ENCODE measurements at regions not wholly inside any gene's neighbourhood (a gene's known extent, or its start where the extent isn't known, plus 50 kb on each side); places are given as distances from the start of the nearest gene placed in this dataset.
"Not testable (repeated sequence)": the region's sequence is repeated elsewhere in the genome, so short reads cannot be mapped to it uniquely, and the experiment has no call there.

- not testable (repeated sequence) for DNase-seq (ENCODE audit: low read depth in 2 of 2)
Measured at GRCh38 chr6:86872810-86873209, 64.5 kb upstream of the HTR1E start.

GRCh38 chr6:86871681-86872080 is 65.6 kb upstream of the HTR1E start:
- DNase-seq (ENCODE audit: low read depth in 2 of 2) = no peak

DNA sequence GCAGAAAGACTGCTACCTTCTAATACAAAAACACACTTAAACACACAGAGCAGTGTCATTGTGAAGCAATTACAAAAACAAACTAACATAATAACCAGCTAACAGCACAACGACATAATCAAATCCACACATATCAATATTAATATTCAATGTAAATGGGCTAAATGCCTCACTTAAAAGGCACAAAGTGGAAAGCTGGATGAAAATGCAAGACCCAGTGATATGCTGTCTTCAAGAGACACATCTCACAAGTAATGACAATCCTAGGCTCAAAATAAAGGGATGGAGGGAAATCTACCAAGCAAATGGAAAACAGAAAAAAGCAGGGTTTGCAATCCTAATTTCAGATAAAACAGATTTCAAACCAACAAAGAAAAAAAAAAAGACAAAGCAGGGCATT is 67.8 kb upstream of the HTR1E start:
- no peak for DNase-seq (ENCODE audit: low read depth in 2 of 2)

DNA sequence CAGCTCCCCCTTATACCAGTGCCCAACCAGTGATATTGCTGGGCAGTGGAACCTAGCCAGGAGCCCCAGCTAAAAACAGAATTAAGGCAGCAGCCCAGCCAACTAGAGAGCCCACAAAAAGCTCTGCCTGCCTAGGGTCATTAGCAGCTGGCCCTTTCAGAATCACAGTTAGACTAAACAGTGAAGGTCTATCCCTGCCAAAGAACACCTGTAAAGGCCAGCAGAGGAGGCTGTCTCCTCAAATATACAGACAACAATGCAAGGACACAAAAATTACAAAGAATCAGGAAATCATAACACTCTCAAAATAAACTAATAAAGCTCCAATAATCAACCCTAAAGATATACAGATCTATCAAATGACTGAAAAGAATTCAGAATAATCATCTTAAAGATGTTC is 77.8 kb upstream of the HTR1E start:
- no peak for DNase-seq (ENCODE audit: low read depth in 2 of 2)

- no peak for DNase-seq (ENCODE audit: low read depth in 2 of 2)
Measured at GRCh38 chr6:86858970-86859369, 78.4 kb upstream of the HTR1E start.

- no peak for DNase-seq (ENCODE audit: low read depth in 2 of 2)
Measured at GRCh38 chr6:86857783-86858182, 79.5 kb upstream of the HTR1E start.

DNA sequence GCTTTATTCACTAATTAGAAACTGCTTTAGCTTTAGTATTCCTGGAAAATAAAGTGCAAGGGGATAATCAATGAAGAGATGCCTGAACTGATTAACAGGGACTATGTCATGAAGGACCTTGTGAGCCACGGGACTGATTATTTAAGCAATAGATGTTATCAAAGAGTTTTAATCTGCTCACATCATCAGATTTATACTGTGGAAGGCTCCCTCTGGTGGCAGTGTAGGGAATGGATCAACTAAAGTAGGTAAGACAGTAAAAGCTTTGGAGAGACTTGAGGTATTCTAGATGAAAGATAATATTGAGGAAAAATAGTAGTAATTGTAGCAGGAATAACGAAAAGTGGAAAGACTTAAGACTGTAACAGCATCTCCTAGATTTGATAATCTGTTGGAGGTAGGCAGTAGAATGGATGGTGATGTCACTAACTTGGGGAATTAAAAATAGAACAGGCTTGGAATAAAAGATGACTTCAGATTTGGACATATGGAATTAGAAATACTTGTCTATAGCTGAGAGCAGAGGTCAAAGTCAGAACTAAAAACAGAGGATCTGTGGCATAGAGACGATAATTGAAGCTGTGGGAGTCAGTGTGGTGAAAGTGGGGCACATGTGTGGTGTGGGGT is 80.3 kb upstream of the HTR1E start:
- DNase-seq (ENCODE audit: low read depth in 2 of 2) = peak; percentile 1 to 5

GRCh38 chr6:86856379-86856778 is 80.9 kb upstream of the HTR1E start:
- no peak for DNase-seq (ENCODE audit: low read depth in 2 of 2)

DNA sequence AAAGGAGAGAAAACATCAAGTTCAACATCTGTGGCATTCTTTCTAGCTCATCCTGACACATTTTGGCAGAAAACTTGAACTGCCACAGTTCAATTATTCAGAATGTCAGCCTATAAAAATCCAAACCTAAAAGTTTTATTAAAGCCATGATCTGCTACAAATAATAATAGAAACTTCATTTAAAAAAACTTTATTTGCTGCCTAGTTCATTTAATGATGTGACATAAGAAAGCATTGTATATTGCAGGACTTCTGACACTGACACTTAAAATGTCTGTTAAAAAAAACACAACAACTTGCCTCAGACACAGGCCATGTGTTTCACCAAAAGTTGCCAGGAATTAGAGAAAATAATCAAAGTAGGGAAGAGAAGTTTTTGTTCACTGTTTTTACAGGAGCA is 88.3 kb upstream of the HTR1E start:
- DNase-seq (ENCODE audit: low read depth in 2 of 2) = no peak

GRCh38 chr6:86832686-86833085 is 104.6 kb upstream of the HTR1E start:
- no peak for DNase-seq (ENCODE audit: low read depth in 2 of 2)

- DNase-seq (ENCODE audit: low read depth in 2 of 2) = no peak
Measured at GRCh38 chr6:86825436-86825835, 111.9 kb upstream of the HTR1E start.

DNA sequence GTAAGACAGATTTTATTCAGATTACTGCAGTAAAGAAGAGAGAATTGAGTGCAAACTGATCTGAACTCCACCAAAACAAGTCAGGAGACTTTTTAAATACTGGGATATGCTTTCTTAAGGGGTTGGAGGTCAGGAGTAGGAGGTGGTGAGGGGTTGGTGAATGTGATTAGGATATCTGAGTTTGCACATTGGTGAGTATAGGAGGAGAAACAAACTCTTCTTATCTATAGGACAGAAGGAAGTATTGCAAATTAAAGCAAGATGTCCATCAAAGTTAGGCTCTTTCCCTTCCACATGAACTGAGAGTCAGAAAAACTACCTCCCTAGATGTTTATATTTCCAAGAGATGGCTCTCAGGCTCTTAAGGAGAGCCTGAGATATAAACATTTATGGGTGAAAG is 114.6 kb upstream of the HTR1E start:
- DNase-seq (ENCODE audit: low read depth in 2 of 2) = no peak

DNA sequence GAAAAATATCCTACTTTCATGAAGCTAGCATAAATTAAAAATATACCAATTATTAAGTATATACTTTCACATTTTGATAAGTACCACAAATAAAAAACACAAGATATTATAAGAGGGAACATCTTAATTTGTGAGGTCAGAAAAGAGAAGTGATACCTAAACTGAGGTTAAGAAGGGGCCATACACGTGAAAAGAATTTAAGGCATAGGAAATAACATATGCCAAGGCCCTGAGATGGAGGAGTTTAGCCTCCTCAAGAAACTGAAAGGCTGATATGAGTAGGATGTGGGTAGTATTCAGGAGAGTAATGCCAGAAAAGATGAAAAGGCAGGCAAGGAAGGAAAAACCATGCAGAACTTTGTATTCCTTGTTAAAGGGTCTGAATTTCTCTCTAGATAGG is 116.6 kb upstream of the HTR1E start:
- no peak for DNase-seq (ENCODE audit: low read depth in 2 of 2)

DNA sequence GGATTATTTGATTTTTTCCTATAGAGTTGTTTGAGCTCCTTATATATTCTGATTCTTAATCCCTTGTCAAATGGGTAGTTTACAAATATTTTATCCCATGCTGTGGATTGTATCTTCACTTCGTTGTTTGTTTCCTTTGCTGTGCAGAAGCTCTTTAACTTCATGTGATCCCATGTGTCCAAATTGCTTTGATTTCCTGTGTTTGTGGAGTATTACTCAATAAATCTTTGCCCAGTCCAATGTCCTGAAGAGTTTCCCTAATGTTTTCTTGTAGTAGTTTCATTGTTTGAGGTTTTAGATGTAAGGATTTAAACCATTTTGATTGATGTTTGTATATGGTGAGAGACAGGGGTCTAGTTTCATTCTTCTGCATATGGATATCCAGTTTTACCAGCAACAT is 143.7 kb upstream of the HTR1E start:
- no peak for DNase-seq (ENCODE audit: low read depth in 2 of 2)

DNA sequence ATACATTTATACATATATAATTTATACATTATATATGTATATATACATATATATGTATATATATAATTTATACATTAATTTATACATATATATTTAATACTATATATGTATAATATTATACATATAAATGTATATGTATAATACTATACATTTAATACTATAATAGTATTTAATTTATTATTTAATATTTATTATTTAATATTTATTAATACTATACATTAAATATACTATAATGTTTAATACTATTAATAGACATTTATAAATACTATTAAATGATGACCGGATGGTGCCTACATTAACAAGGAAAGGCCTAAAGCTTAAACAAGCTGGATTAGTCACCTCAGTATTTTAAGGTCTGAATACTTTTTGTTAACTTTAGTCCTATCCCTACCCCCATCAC is 145.9 kb upstream of the HTR1E start:
- no peak for DNase-seq (ENCODE audit: low read depth in 2 of 2)

DNA sequence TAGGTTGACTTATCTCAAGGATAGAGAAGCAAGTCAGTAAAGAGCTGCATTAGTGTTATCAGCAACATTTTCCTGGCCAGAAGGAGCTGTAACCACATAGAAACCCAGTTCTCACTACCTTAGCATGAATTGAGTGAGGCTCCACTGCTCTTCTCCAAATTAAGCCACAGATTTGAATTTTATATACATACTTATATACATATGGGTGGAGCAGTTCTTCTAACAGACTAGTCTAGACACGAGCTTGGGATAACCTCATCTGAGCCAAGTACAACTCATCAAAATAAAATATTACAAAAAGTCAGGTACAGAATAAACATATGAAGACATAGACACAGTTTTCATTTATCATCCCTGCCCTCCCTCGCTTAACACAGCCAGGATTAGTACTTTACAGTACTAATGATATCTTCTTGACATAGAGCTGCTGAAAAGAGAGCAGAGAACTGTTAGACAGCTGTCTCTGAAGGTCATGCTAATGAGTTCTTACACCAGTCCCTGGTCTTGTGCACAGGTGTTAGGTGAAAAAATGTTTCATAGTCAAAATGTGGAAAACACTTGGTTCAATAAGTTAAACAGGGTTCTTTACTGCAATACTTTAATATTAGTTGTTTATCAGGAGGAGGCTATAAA is 147.4 kb upstream of the HTR1E start:
- no peak for DNase-seq (ENCODE audit: low read depth in 2 of 2)

GRCh38 chr6:86782328-86782727 is 155.0 kb upstream of the HTR1E start:
- no peak for DNase-seq (ENCODE audit: low read depth in 2 of 2)

GRCh38 chr6:86780923-86781322 is 156.4 kb upstream of the HTR1E start:
- no peak for DNase-seq (ENCODE audit: low read depth in 2 of 2)

DNA sequence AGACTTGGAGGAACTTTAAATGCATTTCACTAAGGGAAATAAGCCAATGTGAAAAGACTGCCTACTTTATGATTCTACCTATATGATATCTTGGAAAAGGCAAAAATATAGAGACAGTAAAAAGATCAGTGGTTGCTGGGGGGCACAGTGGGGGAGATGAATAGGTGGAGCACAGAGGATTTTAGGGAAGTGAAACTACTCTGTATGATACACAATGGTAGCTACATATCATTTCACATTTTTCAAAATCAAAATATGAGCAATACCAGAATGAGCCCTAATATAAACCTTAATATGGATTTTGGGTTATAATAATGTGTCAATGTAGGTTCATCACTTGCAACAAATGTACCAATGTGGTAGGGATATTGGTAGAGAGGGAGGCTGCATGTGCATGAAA is 161.4 kb upstream of the HTR1E start:
- no peak for DNase-seq (ENCODE audit: low read depth in 2 of 2)

- no peak for DNase-seq (ENCODE audit: low read depth in 2 of 2)
Measured at GRCh38 chr6:86765211-86765610, 172.1 kb upstream of the HTR1E start.

GRCh38 chr6:86759953-86760352 is 177.4 kb upstream of the HTR1E start:
- DNase-seq (ENCODE audit: low read depth in 2 of 2) = not testable (repeated sequence)

DNA sequence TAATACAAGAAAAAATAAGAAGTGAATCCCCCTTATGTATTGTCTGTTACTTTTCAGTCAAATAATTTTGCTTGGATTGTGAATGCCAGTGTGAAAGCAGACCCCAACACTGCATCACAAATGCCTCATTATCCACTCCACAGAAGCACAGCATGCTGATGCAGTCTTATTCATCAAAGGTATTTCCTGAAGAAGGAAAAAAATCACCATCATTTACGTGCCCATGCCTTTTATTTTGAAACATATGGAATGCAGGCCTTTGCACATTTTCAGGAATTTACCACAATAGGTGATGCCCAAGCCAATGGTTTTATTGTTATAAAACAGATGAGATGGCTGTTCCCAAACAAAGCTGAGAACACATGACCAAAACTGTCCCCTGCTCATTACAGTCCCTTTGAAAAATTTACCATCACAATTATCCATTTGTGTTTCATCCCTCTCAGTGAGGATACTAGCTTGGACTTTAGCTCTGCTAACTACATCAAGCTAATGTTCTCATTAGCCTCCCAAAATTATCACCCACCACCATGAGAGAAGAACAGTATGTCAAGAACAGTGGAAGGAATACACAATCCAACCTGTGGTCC is 180.6 kb upstream of the HTR1E start:
- DNase-seq (ENCODE audit: low read depth in 2 of 2) = no peak

GRCh38 chr6:86744048-86744447 is 193.3 kb upstream of the HTR1E start:
- no peak for DNase-seq (ENCODE audit: low read depth in 2 of 2)

DNA sequence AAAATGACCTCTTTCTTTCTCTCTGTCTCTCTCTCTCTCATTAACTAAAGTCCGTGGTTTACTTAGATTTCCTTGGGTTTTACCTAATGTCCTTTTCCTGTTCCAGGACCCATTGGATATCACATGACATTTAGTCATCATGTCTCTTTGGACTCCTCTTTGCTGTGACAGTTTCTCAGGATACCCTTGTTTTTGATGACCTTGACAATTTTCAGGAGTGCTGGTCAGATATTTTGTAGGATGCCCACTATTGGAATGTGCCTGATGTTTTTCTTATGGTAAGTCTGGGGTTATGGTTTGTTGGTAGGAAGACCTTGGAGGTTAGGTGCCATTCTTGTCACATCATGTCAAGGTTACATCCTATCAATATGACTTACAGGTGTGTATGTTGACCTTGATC is 199.2 kb upstream of the HTR1E start:
- DNase-seq (ENCODE audit: low read depth in 2 of 2) = no peak

Data from activated CD4-positive, alpha-beta T cell treated with anti-CD3 and anti-CD28 coated beads for 24 hours (primary cell).